WERI-Rb-1 (cell line): ENCODE measurements at regions not wholly inside any gene's neighbourhood (a gene's known extent, or its start where the extent isn't known, plus 50 kb on each side); places are given as distances from the start of the nearest gene placed in this dataset.
A peak's percentile ranks its signal among the peaks of the same experiment; 100 is the strongest.

Experiments used
- DNase-seq: peaks from one replicate; pipeline ENCODE4 v3.0.0-alpha.2; 2020
- H3K27ac ChIP-seq: fragments of 250-450 bp; sonication (Bioruptor Pico); 2 replicates; pipeline ENCODE4 v1.5.1; 2020; ENCODE audit warnings: mild to moderate bottlenecking, moderate library complexity
- H3K27me3 ChIP-seq: fragments of 250-450 bp; sonication (Bioruptor Pico); 2 replicates; pipeline ENCODE4 v1.5.1; 2021; ENCODE audit warnings: mild to moderate bottlenecking, low read depth, moderate library complexity; ENCODE audit not compliant: insufficient read depth, severe bottlenecking
- H3K36me3 ChIP-seq: fragments of 250-450 bp; sonication (Bioruptor Pico); 2 replicates; pipeline ENCODE4 v1.5.1; 2020; ENCODE audit warnings: mild to moderate bottlenecking, moderate library complexity
- H3K4me3 ChIP-seq: 2 replicates; pipeline ENCODE4 v1.5.1; 2011; ENCODE audit warnings: low read depth, mild to moderate bottlenecking, control low read depth, low read length
- H3K9me3 ChIP-seq: fragments of 250-450 bp; sonication (Bioruptor Pico); 2 replicates; pipeline ENCODE4 v1.5.1; 2021; ENCODE audit warnings: mild to moderate bottlenecking, moderate library complexity; ENCODE audit not compliant: severe bottlenecking
- CTCF ChIP-seq: IDR thresholded peaks from 2 replicates; pipeline ENCODE4 v1.5.1; 2011; ENCODE audit warnings: low read depth, mild to moderate bottlenecking, control low read depth, inconsistent platforms, low read length

- no peak overlapping the region for H3K4me3 ChIP-seq
- H3K27ac ChIP-seq = peak overlapping the region; percentile 20; the same call in 1 of the 2 replicates
- H3K36me3 ChIP-seq = no peaks in the 10 kb centered on the region
- no peak for TF ChIP-seq CTCF
- no peaks in the 10 kb centered on the region for H3K27me3 ChIP-seq
- H3K9me3 ChIP-seq = peaks cover 7% of the 10 kb centered on the region
- DNase-seq = peak; percentile 78
Observed at GRCh38 chr4:67071641-67072040, 473.7 kb downstream of the CENPC start.

- no peak overlapping the region for H3K27ac ChIP-seq
- H3K9me3 ChIP-seq = no peaks in the 10 kb centered on the region
- DNase-seq = no peak
- TF ChIP-seq CTCF = no peak
- no peaks in the 10 kb centered on the region for H3K36me3 ChIP-seq
- no peak overlapping the region for H3K4me3 ChIP-seq
- H3K27me3 ChIP-seq = no peaks in the 10 kb centered on the region
Observed at GRCh38 chr4:67055319-67055718, 490.0 kb downstream of the CENPC start.

GRCh38 chr4:67054896-67055295 is 490.4 kb downstream of the CENPC start:
- TF ChIP-seq CTCF = no peak
- Histone ChIP-seq H3K27me3 (no peaks in the 10 kb centered on the region), H3K36me3 (no peaks in the 10 kb centered on the region), H3K9me3 (no peaks in the 10 kb centered on the region), H3K4me3 (no peak overlapping the region), H3K27ac (no peak overlapping the region)
- DNase-seq = no peak

GRCh38 chr4:67052814-67053675 is 492.3 kb downstream of the CENPC start:
- Histone ChIP-seq H3K27ac (no peak overlapping the region), H3K36me3 (no peaks in the 10 kb centered on the region), H3K4me3 (no peak overlapping the region), H3K27me3 (no peaks in the 10 kb centered on the region), H3K9me3 (no peaks in the 10 kb centered on the region)
- no peak for TF ChIP-seq CTCF
- DNase-seq = no peak

GRCh38 chr4:67051000-67051789 is 494.1 kb downstream of the CENPC start:
- DNase-seq = no peak
- Histone ChIP-seq H3K27ac (no peak overlapping the region), H3K36me3 (no peaks in the 10 kb centered on the region), H3K27me3 (no peaks in the 10 kb centered on the region), H3K9me3 (no peaks in the 10 kb centered on the region), H3K4me3 (no peak overlapping the region)
- no peak for TF ChIP-seq CTCF
